AG10803 (cell line): ENCODE measurements at regions not wholly inside any gene's neighbourhood (a gene's known extent, or its start where the extent isn't known, plus 50 kb on each side); places are given as distances from the start of the nearest gene placed in this dataset.
"Not testable (repeated sequence)": the region's sequence is repeated elsewhere in the genome, so short reads cannot be mapped to it uniquely, and the experiment has no call there.

Experiments
- DNase-seq: peaks from one replicate; pipeline ENCODE4 v3.0.0; 2010; ENCODE audit warnings: low read depth
- H3K4me3 ChIP-seq: 2 replicates; pipeline ENCODE4 v1.5.1; 2011; ENCODE audit warnings: mild to moderate bottlenecking, low read length, control low read depth
- TF ChIP-seq, protein P1 (sequence below): conservative IDR thresholded peaks from 2 replicates; pipeline ENCODE4 v1.5.1; 2011; ENCODE audit warnings: mild to moderate bottlenecking, low read length, control low read depth, inconsistent platforms

DNA sequence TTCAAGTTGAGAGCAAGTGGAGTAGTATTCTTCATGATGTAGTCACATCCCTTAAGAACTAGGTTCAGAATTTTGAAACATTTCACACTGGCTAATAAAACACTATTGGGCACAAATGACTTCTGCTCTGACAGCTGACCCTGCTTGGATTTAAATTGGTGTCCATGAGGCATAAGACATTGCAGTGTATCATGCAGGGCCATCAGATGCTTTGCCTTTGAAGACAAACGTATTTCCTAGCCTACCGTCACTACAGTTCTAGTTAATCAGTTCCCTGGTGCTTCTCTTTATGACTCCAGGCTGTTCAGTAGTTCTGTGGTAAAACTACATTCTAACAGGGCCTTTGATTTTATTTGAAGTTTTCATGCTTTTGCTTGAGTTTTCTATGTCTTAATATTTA is 168.5 kb upstream of the ZNF804B start:
- TF ChIP-seq, protein P1, sequence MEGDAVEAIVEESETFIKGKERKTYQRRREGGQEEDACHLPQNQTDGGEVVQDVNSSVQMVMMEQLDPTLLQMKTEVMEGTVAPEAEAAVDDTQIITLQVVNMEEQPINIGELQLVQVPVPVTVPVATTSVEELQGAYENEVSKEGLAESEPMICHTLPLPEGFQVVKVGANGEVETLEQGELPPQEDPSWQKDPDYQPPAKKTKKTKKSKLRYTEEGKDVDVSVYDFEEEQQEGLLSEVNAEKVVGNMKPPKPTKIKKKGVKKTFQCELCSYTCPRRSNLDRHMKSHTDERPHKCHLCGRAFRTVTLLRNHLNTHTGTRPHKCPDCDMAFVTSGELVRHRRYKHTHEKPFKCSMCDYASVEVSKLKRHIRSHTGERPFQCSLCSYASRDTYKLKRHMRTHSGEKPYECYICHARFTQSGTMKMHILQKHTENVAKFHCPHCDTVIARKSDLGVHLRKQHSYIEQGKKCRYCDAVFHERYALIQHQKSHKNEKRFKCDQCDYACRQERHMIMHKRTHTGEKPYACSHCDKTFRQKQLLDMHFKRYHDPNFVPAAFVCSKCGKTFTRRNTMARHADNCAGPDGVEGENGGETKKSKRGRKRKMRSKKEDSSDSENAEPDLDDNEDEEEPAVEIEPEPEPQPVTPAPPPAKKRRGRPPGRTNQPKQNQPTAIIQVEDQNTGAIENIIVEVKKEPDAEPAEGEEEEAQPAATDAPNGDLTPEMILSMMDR = no peak
- DNase-seq = no peak
- no peak overlapping the region for H3K4me3 ChIP-seq

DNA sequence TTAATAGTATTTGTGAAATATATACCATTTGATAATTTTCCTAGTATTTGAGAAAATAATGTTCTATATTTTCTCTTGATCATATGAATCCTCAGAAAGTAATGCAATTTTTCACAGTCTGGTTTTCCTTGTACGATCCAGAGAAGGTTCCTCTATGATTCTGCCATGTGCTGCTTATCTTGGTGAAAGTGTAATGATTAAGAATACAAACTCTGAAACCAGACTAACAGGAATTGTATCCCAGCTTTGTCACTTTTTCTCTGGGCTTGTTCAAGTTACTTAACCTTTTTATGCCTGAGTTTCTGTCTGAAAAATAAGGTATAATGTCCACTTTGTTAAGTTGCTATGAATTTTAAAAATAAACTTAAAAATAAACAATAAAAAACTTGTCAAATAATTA is 169.6 kb upstream of the ZNF804B start:
- DNase-seq = no peak
- TF ChIP-seq, protein P1 = no peak
- H3K4me3 ChIP-seq = no peak overlapping the region

DNA sequence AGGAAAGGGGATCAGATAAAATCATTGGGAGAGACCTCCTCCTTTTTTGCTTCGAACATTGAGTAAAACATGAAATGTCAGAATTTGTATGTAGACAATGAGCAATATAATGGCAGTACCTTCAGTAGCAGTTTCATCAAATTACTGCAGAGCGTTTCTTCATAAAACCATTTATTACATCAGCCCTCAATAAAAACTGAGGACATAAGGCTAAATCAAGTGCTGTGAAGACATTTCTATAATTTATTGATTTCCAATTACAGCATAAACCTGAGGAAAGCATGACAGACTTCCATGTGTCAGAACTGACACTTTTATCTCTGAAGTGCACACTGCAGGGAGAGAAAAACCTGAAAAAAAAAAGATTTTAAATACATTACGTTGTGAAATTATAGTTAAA is 172.6 kb upstream of the ZNF804B start:
- no peak overlapping the region for H3K4me3 ChIP-seq
- no peak for DNase-seq
- TF ChIP-seq, protein P1 = no peak

DNA sequence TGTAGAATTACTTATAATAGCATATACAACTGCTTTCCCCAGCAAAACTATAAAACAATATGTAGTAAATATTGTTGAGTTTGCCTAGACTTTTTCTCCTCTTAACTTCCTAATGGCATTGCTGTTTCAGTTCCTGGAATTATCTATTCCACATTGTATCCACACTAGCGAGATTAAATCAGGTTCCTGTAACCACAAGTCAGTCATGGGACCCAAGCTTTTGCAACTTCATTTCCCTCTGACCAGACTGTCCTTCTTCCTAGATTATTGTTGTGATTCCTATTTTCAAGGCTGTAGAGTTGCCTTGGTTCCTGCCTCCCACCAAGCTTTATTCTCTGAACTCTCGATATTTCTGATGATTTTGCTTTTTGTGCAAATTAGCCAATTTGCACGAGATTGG is 173.3 kb upstream of the ZNF804B start:
- H3K4me3 ChIP-seq = no peak overlapping the region
- DNase-seq = no peak
- TF ChIP-seq, protein P1 = no peak

DNA sequence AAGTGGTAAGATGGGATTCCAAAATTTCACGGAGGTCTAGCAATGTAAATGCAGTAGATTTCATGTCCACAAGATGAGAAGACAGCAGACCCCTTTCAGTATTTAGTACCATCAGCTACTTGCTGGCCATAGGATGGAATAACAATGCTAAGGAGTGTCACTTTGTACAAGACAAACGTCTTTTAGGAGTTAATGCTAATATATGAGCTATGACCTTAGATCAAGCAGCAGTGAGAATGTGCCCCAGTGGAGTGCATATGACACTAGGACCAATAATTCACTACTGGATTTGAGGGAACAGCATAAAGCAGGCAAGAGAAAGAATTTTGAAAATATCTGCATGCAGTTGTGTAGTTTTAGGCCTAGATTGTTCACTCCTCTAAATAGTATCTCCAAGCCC is 182.8 kb upstream of the ZNF804B start:
- TF ChIP-seq, protein P1 = no peak
- DNase-seq = no peak
- no peak overlapping the region for H3K4me3 ChIP-seq

DNA sequence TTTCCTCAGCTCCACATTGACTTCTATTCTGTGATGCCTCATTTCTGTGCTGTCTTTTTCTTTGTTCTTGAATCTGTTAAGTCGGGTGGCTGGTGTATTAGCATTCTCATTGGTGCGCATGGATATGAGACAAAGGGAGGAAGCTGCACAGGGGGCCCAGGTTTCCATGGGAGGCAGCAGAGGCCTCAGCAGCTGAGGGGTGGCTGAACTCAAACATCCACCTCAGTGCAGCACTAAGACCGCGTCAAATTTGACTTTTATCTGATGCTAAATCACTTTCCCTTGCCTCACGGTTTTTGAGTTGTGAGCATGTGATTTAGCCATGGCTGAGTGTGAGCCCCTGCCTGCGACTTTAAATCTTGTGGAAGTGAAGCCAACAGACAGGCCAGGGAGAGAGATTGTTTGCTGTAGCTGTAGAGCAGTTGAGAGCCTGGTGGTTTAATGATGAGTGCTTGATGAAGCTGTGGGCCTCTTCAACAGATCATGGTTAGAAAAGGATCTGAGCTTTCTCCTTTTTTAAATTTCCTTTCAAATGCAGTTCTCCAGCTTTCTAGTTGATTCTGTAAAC is 193.3 kb upstream of the ZNF804B start:
- no peak for DNase-seq
- TF ChIP-seq, protein P1 = no peak
- H3K4me3 ChIP-seq = no peak overlapping the region

DNA sequence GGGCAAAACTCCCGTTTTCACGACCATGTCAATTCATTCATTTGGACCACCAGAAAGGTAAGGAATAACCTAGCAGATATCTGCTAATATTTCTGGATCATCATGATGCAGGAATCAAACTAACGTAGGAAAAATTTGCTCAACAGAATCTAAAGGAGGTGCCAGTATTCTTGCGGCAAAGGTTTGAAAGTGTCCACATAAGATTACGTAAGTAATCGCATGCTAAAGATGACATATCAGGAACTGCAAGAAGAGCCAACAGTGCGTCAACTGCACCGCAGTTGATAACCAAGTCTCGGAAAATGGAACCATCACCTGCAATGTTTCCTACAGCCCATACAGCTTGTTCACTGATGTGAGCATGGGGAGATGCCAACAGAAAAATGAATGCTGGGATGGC is 194.1 kb upstream of the ZNF804B start:
- TF ChIP-seq, protein P1 = no peak
- DNase-seq = no peak
- no peak overlapping the region for H3K4me3 ChIP-seq

DNA sequence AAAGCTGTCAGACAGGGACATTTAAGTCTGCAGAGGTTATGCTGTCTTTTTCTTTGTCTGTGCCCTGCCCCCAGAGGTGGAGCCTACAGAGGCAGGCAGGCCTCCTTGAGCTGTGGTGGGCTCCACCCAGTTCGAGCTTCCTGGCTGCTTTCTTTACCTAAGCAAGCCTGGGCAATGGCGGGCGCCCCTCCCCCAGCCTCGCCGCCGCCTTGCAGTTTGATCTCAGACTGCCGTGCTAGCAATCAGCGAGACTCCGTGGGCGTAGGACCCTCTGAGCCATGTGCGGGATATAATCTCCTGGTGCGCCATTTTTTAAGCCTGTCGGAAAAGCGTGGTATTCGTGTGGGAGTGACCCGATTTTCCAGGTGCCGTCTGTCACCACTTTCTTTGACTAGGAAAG is 203.1 kb upstream of the ZNF804B start:
- not testable (repeated sequence) for H3K4me3 ChIP-seq

DNA sequence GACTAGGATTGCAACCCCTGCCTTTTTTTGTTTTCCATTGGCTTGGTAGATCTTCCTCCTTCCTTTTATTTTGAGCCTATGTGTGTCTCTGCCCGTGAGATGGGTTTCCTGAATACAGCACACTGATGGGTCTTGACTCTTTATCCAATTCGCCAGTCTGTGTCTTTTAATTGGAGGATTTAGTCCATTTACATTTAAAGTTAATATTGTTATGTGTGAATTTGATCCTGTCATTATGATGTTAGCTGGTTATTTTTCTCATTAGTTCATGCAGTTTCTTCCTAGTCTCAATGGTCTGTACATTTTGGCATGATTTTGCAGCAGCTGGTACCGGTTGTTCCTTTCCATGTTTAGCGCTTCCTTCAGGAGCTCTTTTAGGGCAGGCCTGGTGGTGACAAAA is 204.7 kb upstream of the ZNF804B start:
- not testable (repeated sequence) for DNase-seq, H3K4me3 ChIP-seq

More for the DNA sequence above, 203.1 kb upstream of the ZNF804B start:
- not testable (repeated sequence) for DNase-seq
